Activated CD4-positive, CD25-positive, alpha-beta regulatory T cell treated with anti-CD3 and anti-CD28 coated beads, Interleukin-2, amount 50 U/mL, for 16 hours (primary cell): ENCODE measurements at regions not wholly inside any gene's neighbourhood (a gene's known extent, or its start where the extent isn't known, plus 50 kb on each side); places are given as distances from the start of the nearest gene placed in this dataset.
"Not testable (repeated sequence)": the region's sequence is repeated elsewhere in the genome, so short reads cannot be mapped to it uniquely, and the experiment has no call there.

Experiments
- DNase-seq: peaks from one replicate; pipeline ENCODE4 v3.0.0-alpha.2; 2020; ENCODE audit warnings: low read depth, low spot score

DNA sequence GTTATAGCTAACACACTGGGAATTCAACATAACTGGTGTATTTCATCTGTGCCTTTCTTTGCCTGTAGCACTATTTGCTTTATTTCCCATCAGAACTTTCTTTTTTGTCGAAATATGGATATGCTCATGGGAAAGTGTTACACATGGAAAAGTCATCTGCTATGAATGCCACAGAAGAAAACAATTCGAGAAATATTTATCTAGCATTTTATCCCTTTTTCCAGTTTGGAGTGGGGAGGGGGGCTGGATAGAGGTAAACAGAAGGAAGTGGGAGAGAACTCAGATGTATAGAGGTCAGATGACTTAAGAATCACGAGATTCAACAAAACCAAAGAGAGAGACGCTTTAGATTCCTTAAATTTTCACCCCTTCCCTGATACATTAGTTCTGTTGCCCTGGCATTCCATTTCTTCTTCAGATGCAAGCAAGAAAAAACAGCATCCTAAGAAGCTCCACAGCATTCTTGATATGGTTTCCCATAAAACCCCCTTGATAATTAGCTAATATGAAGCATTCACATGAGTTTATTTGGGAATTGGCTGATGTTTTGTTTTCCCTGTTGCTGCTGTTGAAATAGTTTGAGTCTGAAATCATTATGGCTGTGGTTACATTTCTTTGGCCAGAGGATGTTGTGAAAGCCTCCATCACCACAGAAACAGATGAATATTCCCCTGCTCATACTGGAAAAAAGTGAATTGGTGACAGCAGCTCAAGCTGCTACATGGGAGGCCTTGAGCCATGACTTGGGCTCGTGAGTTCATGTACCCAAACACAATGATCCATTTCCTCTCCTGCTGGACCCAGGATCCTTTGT lies 335.8 kb upstream of the DAB2 start:
- no peak for DNase-seq

DNA sequence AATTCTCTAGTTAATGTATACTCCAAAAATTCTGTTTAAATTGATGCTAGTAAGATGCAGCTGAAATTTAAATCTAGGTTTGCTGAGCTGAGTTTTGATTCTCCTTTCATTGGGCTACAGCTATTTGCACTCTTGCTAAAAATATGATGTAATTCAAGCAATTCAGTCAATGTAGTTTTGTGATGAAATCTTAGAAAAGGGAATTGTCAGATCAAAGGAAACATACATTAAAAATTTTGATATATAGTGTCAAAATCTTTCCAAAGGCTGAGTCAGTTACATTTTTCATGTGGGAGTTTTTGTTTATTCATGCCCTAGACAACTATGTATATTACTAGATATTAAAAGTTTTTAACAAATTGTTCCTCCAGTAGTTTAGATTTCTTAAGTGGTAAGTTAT lies 334.9 kb upstream of the DAB2 start:
- no peak for DNase-seq

DNA sequence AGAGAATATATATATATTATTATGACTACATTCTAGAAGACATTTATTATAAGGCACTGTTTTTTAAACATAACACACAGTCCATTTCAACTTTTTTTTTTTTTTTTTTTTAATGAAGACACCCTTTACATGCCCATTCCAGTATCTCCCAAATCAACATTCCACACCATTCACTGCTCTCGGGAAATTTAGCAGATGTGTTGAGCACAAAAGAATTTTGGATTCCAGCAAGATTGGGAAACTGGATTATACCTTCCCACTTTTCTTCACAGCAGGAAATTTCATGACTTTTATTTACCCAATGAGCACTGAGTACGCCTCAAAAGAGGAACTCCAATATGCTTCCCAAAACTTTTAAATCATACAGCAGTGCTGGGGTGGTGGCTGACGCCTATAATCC lies 333.6 kb upstream of the DAB2 start:
- no peak for DNase-seq

DNA sequence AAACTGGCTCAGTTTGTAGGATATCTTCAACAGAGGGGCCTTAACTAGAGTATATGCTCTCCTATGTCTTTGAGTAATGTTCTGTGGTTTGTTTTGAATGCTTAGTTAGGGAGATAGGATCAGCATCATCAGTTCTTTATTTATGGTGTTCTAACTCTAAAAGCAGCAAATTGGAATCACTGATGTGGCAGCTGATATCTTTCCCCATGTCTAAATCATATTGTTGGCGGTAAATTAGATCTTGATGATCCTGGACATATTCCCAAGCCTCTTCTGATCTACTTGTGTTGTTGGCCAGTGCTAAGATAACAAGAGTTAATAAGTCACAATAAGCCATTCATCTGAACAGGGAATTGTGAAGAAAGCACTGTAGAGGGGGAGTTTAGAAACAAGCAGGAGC lies 332.4 kb upstream of the DAB2 start:
- DNase-seq: no peak

DNA sequence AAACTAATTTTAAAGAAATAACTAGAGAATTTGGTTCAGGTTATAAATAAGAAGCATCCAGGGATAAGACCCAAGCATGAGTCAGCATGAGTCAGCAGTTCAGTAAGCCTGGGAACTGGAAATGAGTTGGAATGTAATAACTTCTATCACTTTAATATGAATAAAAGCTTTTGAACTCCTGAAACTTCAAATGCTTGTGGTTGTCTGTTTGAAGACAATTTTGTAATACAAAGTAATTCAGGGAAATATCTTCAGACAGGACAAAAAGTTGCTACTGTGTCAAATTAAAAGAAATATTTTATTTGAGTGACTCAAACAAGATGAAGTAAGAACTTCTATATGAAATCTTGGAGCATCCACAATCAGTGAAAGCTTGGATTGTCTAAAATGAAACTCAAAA lies 331.2 kb upstream of the DAB2 start:
- DNase-seq: no peak

DNA sequence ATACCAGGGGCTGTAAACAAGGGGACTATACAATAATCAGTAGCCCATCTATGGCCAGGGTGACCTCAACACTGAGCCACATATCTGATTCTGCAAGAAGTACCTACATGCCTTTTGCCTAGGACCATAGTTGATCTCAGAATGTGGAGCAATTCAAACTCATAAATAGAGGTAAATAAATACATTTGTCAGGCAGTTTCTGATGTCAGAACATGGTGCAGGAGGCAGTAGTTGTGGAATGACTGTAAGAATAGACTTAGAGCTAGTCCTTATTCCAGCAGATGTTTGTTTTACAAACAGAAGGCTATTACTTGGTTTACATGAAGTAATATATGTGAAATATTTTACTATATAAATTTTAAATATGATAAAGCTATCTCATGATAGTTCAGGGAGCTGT lies 330.7 kb upstream of the DAB2 start:
- DNase-seq: no peak

DNA sequence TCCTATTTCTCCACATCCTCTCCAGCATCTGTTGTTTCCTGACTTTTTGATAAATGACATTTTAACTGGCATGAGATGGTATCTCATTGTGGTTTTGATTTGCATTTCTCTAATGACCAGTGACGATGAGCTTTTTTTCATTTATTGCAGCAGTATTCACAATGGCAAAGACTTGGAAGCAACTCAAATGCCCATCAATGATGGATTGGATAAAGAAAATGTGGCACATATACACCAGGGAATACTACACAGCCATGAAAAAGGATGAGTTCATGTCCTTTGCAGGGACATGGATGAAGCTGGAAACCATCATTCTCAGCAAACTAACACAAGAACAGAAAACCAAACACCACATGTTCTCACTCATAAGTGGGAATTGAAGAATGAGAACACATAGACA lies 329.0 kb upstream of the DAB2 start:
- not testable (repeated sequence) for DNase-seq

DNA sequence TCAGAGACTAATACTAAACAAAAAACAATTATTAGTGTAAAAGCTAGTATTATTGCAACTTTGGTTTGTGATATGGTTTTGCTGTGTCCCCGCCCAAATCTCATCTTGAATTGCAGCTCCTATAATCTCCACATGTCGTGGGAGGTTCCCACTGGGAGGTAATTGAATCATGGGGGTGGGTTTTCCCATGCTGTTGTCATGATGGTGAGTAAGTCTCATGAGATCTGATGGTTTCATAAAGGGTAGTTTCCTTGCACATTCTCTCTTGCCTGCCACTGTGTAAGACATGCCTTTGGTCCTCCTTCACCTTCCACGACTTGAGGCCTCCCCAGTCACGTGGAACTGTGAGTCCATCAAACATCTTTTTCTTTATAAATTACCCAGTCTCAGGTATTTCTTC lies 325.9 kb upstream of the DAB2 start:
- DNase-seq: no peak

DNA sequence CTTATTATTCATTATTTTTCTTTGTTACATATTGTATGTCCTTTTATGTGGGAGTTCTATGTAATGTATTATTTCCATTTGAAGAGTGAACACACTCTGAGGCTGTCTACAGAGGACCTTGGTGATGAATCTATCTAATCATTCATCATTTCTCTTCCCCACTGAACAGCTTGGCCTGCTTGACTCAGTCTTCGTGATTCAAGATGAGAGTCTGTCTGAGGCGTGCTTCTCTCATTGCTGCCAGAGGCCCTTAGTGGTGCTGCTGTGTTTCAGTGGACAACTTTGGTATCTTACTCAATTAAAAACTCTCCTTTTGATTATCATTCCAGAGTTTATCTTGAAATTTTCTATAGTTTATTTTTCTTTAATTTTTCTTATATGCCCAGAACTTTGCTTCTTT lies 318.1 kb upstream of the DAB2 start:
- no peak for DNase-seq

DNA sequence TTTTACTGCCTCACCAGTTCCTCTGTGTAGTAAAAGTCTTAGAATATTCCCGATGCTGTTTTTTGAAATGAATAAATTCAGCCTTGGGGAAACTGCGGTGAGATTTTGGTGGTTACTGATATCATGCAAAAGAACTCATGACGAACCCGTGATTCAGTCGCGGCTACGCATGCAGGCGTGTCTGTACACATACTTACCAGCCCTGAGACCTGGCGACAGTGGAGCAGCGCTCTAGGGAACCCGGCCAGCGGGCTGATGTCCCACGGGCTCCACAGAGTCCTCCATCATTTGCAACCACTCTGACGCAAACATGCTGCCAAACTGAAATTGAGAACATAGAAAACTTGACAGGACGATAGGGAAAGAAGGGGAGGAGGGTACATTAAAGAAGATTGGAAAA lies 315.6 kb upstream of the DAB2 start:
- DNase-seq: no peak

DNA sequence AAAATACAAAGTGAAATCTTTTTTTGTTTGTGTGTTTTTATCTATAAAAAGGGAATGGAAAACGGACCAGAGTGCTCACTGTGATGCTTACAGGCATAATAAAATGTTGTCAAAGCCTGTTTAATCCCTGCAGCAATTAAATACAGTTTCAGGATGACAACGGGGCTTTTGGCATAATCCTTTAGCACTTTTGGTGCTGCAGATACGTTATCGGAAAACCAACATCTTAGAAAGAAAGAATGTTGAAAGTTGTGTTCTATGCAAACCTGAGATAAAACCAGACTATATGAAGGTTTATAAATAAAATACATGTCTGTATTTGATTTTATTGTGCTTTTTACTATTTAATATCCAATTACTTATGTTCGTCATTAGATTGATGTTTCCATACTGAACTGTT lies 307.4 kb upstream of the DAB2 start:
- no peak for DNase-seq

DNA sequence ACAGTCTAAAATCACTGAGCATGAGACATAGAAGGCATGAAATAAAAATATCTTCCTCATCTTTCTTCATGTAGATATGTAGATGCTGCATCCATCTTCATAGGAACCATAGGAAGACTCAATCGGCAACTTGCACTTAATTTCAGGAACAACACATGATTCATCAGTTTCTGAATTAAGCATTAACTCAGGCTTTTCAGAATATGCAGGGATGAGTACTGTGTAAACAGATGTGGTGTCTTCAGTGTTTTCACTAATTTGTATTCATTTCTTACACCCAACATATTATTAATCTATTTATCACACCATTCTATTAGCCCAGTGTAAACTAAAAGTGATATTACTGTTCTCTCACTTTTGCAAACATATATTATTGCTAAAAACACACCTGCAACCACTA lies 305.9 kb upstream of the DAB2 start:
- no peak for DNase-seq

DNA sequence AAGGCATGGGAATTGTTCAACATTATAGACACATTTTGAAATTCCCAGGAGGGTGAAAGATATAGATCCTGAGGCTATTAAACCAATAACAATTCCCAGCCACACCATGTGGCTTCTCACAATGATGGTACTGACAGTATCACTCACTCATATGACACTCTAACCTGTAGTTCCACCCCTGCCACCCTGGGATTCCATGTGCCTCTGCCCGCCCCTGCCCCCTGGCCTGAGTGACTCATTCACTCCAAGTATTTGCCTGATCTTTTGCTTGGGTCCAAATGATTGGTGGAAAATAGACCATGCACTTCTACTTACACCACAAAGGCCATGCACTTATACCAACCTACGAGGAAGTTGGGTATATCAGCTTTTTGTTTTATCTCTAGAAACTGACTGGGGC lies 305.2 kb upstream of the DAB2 start:
- no peak for DNase-seq

DNA sequence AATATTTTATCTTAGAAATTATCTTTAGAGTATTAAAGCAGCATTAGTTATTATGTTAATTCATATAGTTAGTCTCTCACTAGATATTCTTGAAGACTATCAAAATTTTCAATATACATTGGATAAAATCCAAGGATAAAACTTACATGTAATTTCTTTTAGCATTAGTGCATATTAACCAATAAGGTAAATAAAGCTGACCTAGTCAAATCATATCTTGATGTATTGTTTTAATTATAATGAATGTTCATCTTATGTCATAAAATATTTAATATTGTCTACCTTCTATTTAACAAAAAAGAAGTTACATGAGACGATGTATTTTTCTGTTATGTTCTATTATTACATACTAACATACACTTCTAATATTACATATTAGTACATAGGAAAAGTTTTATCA lies 301.7 kb upstream of the DAB2 start:
- no peak for DNase-seq

DNA sequence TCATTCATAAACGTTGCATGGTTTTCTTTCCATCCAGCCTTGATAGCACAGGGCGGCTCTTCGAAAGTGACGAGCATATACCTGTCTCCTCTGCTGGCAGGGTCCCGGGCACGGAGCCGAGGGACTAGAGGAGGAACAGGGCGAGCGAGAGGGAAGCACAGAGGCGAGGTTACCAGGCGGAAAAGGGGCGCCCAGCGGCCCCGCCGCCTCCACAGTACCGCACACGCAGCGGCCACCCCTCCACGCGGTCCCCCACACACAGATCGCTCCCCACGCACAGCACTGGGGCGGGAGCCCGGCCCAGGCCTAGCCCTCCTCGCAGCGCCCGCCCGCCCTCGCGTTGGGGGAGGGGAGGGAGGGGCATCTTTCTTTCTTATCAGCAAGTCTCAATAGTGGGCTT lies 296.6 kb upstream of the DAB2 start:
- no peak for DNase-seq

DNA sequence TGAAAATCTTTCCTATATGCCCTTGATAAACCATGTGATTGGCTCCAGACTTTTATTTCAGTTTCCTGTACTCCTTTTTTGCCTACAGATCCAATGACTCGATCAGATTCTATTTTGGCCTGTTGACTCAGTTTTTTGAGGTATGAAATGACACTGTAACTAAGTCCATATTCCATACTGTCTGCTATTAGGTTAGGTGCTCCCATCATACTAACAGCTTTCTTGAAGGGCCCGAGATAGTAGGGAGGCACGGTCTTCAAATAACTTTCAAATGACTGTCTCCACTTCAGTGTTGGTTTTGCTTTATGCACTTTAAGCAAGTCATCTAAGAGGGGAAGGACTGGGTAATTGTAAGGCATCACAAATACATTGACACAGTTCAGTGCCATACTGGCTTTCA lies 295.4 kb upstream of the DAB2 start:
- no peak for DNase-seq

DNA sequence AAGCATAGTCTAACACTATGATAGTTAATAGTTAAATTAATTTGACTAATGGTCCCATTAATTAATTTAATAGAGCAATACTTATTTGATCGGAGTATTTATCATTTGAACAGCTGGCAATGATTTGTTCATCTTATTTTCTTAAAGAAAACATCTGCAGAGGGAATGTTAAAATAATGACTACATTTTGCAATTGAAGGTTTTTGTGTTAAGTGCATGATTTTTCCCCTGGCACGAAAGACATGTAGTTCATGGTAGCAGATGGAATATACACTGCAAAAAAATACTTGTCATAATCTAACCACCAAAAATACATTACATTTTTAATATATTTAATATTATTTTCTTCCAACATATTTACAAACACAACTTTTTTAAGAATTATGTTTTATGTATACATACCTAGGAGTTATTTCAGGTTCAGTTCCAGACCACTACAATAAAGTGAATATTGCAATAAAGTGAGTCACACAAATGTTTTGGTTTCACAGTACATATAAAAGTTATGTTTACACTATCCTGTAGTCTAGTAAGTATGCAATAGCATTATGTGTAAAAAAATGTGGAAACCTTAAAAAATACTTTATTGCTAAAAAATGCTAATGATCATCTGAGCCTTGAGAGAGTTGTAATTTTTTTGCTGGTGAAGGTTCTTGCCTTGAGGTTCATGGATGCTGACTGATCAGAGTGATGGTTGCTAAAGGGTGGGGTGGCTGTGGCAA lies 292.6 kb upstream of the DAB2 start:
- no peak for DNase-seq

DNA sequence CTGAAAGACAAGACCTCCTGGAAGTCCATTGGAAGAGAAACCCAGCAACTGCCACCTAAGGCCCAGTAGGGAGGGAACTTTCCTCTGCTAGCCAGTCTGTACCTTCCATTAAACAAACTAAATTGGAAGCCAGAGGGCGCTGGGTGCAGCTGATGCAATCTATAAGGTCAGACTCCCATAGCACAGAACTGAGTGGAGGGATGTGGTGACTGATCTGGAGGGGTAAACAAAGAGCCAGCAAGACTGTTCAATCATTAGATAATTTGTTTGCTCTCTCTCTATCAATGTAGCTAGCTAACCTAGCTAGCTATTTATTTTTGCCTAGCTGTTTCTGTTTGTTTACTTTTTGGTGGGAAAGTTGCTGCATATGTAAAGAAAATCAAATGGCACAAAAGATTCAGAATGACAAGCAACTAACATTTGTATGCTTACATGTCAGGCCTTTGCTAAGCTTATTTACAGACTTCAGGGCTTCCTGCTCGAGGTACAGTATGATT lies 291.8 kb upstream of the DAB2 start:
- no peak for DNase-seq

DNA sequence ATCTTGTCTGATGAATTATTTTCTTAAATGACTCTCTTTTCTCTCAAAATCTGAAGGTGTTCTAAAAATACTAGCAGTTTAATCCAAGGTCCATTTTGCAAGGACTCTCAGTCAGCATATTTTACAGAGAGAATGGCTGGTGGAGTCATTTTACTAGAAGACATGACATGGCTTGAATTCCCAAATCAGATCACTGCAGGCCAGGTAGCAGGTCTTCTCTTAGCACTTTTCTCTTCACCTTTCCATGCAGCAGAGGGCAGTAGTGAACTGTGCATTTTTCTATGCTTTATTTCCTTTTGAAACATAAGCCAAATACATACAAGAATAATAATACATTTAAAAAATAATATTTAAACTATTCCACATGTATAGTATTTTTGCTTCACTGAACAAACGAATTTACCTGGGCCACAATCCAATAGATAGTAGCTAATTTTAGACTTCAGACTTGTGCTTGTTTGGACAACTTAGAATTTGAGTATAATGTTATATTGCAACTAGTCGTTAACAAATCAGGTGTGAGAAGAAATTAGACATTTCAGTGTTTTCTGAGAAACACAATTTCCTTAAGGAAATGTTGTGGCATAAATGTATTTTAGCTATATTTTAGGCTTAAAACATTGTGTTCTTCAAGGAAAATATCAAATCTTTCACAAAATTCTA lies 289.4 kb upstream of the DAB2 start:
- no peak for DNase-seq

DNA sequence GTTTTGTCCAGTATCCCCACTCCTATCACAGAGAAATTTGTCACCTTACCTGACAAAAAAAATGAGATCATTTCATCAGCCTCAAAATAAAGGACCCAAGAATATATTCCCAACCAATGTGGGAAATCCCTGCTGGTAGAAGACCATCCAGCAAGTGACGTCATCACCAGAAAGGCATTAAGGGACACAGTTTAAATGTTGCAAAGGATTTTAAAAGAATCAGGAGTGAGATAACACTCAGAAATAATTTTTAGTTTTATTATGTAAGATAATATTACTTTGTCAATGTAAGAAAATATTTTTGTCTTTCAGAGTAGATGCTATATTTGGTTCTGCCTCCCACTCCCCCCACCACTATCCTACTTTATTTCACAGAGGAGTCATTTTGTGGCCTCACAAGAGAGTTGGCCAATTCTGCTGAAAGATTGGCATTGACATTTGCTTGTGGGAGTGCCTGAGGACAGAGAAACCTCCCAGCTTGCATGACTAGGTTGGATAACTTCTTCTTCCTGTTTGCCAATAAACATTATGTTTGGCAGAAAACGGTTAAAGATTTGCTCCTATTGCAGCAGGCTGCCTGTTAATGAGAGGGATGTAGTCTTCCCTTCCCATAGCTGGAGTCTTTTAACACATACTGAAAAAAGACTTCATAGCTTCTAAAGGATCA lies 288.6 kb upstream of the DAB2 start:
- no peak for DNase-seq

DNA sequence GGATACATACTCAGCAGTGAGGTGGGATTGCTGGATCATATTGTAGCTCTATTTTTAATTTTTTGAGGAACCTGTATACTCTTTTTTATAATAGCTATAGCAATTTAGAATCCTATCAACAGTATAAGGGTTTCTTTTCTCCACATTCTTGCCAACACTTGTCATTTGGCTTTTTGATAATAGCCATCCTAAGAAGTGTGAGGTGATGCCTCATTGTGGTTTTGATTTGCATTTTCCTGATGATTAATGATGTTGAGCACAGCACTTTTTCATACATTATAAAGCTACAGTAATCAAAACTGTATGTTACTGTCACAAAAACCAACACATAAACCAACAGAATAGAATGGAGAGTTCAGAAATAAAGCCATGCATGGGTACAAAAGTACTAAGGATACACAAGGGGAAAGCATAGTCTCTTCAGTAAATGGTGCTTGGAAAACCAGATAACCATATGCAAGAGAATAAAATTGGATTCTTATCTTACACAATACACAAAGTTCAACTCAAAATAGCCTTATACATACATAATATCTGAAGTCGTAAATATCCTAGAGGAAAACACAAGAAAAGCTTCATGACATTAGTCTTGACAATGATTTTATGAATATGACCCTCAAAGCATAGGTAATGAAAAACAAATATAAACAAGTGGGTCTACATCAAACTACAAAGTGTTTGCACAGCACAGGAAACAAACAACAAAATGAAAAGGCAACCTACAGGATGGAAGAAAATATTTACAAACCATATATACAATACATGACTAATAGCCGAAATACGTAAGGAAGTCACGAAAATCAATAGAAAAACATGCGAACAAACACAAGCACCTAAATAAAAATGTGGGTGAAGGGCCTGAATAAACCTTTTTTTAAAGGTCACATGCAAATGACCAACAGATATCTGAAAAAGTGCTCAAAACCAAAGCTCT lies 287.8 kb upstream of the DAB2 start:
- no peak for DNase-seq
